ENCODE measurements at regions not wholly inside any gene's neighbourhood (a gene's known extent, or its start where the extent isn't known, plus 50 kb on each side); places are given as distances from the start of the nearest gene placed in this dataset.

DNA sequence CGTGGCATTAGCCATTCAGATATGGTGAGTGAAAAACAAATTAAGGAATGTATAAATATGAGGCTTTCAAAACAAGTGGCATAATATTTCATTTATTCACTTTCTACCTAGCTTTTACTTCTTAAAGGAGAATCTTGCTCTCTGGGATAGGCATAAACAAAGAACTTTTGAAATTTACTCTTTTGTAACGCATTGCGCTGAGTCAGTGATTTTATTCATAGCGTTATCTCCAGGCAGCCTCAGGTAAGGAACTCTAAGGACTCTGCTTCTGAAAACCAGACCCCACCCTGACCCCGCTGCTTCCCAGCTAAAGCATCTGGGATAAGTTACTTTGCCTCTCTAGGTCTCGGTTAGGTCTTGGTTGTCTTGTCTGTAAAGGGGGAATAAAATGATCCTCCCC, 234.7 kb downstream of the MYLK4 start:
- TF ChIP-seq POLR2AphosphoS5 (IDR thresholded peaks at IDR 0.05), result no peak
- TF ChIP-seq CTCF (IDR thresholded peaks at IDR 0.05 in 8 of 11, conservative IDR thresholded peaks at IDR 0.05 in 3 of 11), result no peak
- TF ChIP-seq POLR2A (IDR thresholded peaks at IDR 0.05), result no peak
